H1 (cell line): ENCODE measurements at regions not wholly inside any gene's neighbourhood (a gene's known extent, or its start where the extent isn't known, plus 50 kb on each side); places are given as distances from the start of the nearest gene placed in this dataset.

Source experiments
- CEBPB ChIP-seq: IDR thresholded peaks from 2 replicates; pipeline ENCODE4 v1.6.1; 2012; ENCODE audit warnings: low read depth, low read length
- CHD1 ChIP-seq: IDR thresholded peaks from 2 replicates; pipeline ENCODE4 v1.6.1; 2012; ENCODE audit warnings: low read depth, low read length, improper control_type of control experiment
- EP300 ChIP-seq, 2 experiments: IDR thresholded peaks; 1 replicate in 1 of 2; 2 replicates in 1 of 2; pipeline ENCODE4 v1.6.1; 2011 to 2012; ENCODE audit warnings: low read depth in 2 of 2, low read length in 2 of 2, mild to moderate bottlenecking in 2 of 2, borderline replicate concordance in 1 of 2, inconsistent platforms in 1 of 2, moderate library complexity in 1 of 2
- FOSL1 ChIP-seq: IDR thresholded peaks from 2 replicates; pipeline ENCODE4 v1.6.1; 2011; ENCODE audit warnings: mild to moderate bottlenecking, low read depth, low read length, moderate library complexity; ENCODE audit not compliant: insufficient read depth
- HDAC2 ChIP-seq, 2 experiments: fragments of 300-600 bp in 1 of 2; sonication (generic) in 1 of 2; IDR thresholded peaks; 2 replicates each; pipeline ENCODE4 v1.6.1; 2011 to 2012; ENCODE audit warnings: low read depth in 2 of 2, low read length in 2 of 2, mild to moderate bottlenecking in 2 of 2, moderate library complexity in 2 of 2, borderline replicate concordance in 1 of 2, inconsistent platforms in 1 of 2
- SP2 ChIP-seq: IDR thresholded peaks from 2 replicates; pipeline ENCODE4 v1.6.1; 2012; ENCODE audit warnings: mild to moderate bottlenecking, low read length, inconsistent platforms
- SP4 ChIP-seq: IDR thresholded peaks from 2 replicates; pipeline ENCODE4 v1.6.1; 2012; ENCODE audit warnings: low read length, inconsistent platforms
- TF ChIP-seq, protein P1 (sequence below): IDR thresholded peaks from 2 replicates; pipeline ENCODE4 v1.6.1; 2012; ENCODE audit warnings: low read length, inconsistent platforms
- TF ChIP-seq, protein P2 (sequence below): IDR thresholded peaks from 2 replicates; pipeline ENCODE4 v1.6.1; 2012; ENCODE audit warnings: inconsistent platforms

DNA sequence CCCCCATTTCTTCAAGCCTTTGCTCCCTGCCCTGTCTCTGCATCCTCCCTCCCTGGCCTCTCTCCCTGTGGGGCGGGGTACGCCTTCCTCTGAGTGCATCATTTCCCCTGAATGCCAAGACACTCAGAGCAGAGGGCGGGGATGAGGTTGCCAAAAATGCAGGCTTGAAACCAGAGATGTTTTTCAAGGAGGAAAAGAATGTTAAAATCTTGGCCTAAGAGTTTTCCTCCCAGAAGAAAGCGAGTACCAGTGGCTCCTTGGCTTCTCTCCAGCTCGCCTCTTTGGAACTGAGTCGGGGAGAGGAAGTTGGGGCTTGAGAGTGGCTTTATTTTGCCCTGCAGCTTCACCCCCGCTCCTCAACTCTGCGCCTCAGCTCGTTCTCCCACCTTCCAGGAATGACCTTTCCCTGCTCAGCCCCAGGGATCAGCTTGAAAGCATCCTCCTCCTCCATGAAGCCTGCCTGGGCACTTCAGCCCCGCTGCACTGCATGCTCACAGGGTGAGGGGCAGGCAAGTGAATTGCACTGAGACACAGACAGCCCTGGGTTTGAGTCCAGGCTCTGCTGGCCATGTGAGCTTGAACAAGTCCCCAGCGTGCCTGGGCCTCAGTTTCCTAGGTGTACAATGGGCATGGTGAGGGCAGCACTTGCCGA is 57.5 kb upstream of the SORCS2 start (continued):
- TF ChIP-seq, protein P1, sequence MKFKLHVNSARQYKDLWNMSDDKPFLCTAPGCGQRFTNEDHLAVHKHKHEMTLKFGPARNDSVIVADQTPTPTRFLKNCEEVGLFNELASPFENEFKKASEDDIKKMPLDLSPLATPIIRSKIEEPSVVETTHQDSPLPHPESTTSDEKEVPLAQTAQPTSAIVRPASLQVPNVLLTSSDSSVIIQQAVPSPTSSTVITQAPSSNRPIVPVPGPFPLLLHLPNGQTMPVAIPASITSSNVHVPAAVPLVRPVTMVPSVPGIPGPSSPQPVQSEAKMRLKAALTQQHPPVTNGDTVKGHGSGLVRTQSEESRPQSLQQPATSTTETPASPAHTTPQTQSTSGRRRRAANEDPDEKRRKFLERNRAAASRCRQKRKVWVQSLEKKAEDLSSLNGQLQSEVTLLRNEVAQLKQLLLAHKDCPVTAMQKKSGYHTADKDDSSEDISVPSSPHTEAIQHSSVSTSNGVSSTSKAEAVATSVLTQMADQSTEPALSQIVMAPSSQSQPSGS: no peak
- no peak for TF ChIP-seq EP300 (IDR thresholded peaks at IDR 0.05; ENCODE audit: borderline replicate concordance in 1 of 2, low read depth in 2 of 2, low read length in 2 of 2)
- TF ChIP-seq CEBPB: no peak
- TF ChIP-seq, protein P2, sequence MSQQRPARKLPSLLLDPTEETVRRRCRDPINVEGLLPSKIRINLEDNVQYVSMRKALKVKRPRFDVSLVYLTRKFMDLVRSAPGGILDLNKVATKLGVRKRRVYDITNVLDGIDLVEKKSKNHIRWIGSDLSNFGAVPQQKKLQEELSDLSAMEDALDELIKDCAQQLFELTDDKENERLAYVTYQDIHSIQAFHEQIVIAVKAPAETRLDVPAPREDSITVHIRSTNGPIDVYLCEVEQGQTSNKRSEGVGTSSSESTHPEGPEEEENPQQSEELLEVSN: no peak
- TF ChIP-seq CHD1: no peak
- TF ChIP-seq FOSL1: no peak
- no peak for TF ChIP-seq SP2
- TF ChIP-seq HDAC2 (IDR thresholded peaks at IDR 0.05; ENCODE audit: borderline replicate concordance in 1 of 2, low read depth in 2 of 2, low read length in 2 of 2): no peak
- TF ChIP-seq SP4: no peak
- TF ChIP-seq, all 59 proteins: peak for 0
